Neuronal stem cell (in vitro differentiated cells): ENCODE measurements at regions not wholly inside any gene's neighbourhood (a gene's known extent, or its start where the extent isn't known, plus 50 kb on each side); places are given as distances from the start of the nearest gene placed in this dataset.

Source experiments
- DNase-seq: peaks from one replicate; pipeline ENCODE4 v3.0.0-alpha.2; 2013; ENCODE audit warnings: low spot score
- H2AFZ ChIP-seq: one replicate; pipeline ENCODE4 v1.6.1; 2013; ENCODE audit warnings: mild to moderate bottlenecking, low read length, inconsistent platforms
- H2AK5ac ChIP-seq: 2 replicates; pipeline ENCODE4 v1.6.1; 2013; ENCODE audit warnings: low read depth, mild to moderate bottlenecking, inconsistent platforms, low read length, moderate library complexity, mixed read lengths
- H2BK120ac ChIP-seq: 2 replicates; pipeline ENCODE4 v1.6.1; 2013; ENCODE audit warnings: low read depth, mild to moderate bottlenecking, inconsistent platforms, low read length, moderate library complexity, mixed read lengths
- H2BK12ac ChIP-seq: one replicate; pipeline ENCODE4 v1.6.1; 2013; ENCODE audit warnings: low read length, inconsistent platforms
- H2BK15ac ChIP-seq: 2 replicates; pipeline ENCODE4 v1.6.1; 2013; ENCODE audit warnings: mild to moderate bottlenecking, low read length, inconsistent platforms, mixed read lengths
- H2BK5ac ChIP-seq: one replicate; pipeline ENCODE4 v1.6.1; 2013; ENCODE audit warnings: inconsistent platforms, mild to moderate bottlenecking, low read length, moderate library complexity
- H3K14ac ChIP-seq: one replicate; pipeline ENCODE4 v1.6.1; 2013; ENCODE audit warnings: low read length, inconsistent platforms
- H3K18ac ChIP-seq: 2 replicates; pipeline ENCODE4 v1.6.1; 2013; ENCODE audit warnings: low read length, inconsistent platforms
- H3K23ac ChIP-seq: 2 replicates; pipeline ENCODE4 v1.6.1; 2013; ENCODE audit warnings: low read depth, mild to moderate bottlenecking, mixed read lengths, low read length, inconsistent platforms; ENCODE audit not compliant: poor library complexity
- H3K27ac ChIP-seq: replicated peaks from 3 replicates; pipeline ENCODE4 v1.5.1; 2013; ENCODE audit warnings: low read length, inconsistent platforms
- H3K27me3 ChIP-seq, 3 experiments: 2 replicates each; pipeline ENCODE4 v1.6.1; 2013; ENCODE audit warnings: low read length in 3 of 3, mild to moderate bottlenecking in 2 of 3, inconsistent platforms in 1 of 3, low read depth in 1 of 3, mixed read lengths in 1 of 3, moderate library complexity in 1 of 3; ENCODE audit not compliant: control insufficient read depth in 3 of 3, insufficient read depth in 3 of 3
- H3K36me3 ChIP-seq, 2 donors: replicated peaks in 1 of 2; 2 replicates each; pipeline ENCODE4 v1.6.1; 2013; ENCODE audit warnings: low read length in 2 of 2; ENCODE audit not compliant: control insufficient read depth in 2 of 2, insufficient read depth in 2 of 2
- H3K4ac ChIP-seq: 2 replicates; pipeline ENCODE4 v1.6.1; 2013; ENCODE audit warnings: inconsistent platforms, mild to moderate bottlenecking, low read length, moderate library complexity
- H3K4me1 ChIP-seq, 2 donors: 1 replicate in 1 of 2; 2 replicates in 1 of 2; pipeline ENCODE4 v1.6.1; 2013; ENCODE audit warnings: low read length in 2 of 2, low read depth in 1 of 2; ENCODE audit not compliant: control insufficient read depth in 2 of 2, insufficient read depth in 1 of 2
- H3K4me2 ChIP-seq: one replicate; pipeline ENCODE4 v1.6.1; 2013; ENCODE audit warnings: mild to moderate bottlenecking, low read length, inconsistent platforms; ENCODE audit not compliant: insufficient read depth, poor library complexity, severe bottlenecking
- H3K4me3 ChIP-seq, 2 donors: 2 replicates each; pipeline ENCODE4 v1.5.1; 2013; ENCODE audit warnings: low read length in 2 of 2, mild to moderate bottlenecking in 2 of 2, inconsistent platforms in 1 of 2, moderate library complexity in 1 of 2
- H3K79me1 ChIP-seq: one replicate; pipeline ENCODE4 v1.6.1; 2013; ENCODE audit warnings: low read depth, mild to moderate bottlenecking, inconsistent platforms, low read length, moderate library complexity
- H3K9ac ChIP-seq: one replicate; pipeline ENCODE4 v1.6.1; 2013; ENCODE audit warnings: mild to moderate bottlenecking, low read depth, low read length, inconsistent platforms; ENCODE audit not compliant: poor library complexity
- H3K9me3 ChIP-seq, 2 donors: replicated peaks in 1 of 2; 2 replicates each; pipeline versions ENCODE3 to v1.6.1; 2013; ENCODE audit warnings: low read length in 2 of 2, mild to moderate bottlenecking in 2 of 2, inconsistent platforms in 1 of 2, low read depth in 1 of 2, mixed read lengths in 1 of 2, moderate library complexity in 1 of 2; ENCODE audit not compliant: control insufficient read depth in 2 of 2, insufficient read depth in 1 of 2
- H4K8ac ChIP-seq: one replicate; pipeline ENCODE4 v1.6.1; 2013; ENCODE audit warnings: low read depth, mild to moderate bottlenecking, inconsistent platforms, low read length, moderate library complexity
- H4K91ac ChIP-seq: one replicate; pipeline ENCODE4 v1.6.1; 2013; ENCODE audit warnings: low read length, low read depth, mild to moderate bottlenecking, inconsistent platforms; ENCODE audit not compliant: poor library complexity
- WGBS, 2 donors: extraction: QIAGEN DNeasy Blood & Tissue Kit; methylation state at CpG; one replicate each; pipeline ENCODE4 v1.1.7; 2013; ENCODE audit warnings: missing lambda C conversion rate in 2 of 2, mixed read lengths in 1 of 2; ENCODE audit not compliant: insufficient read length in 2 of 2, insufficient replicate concordance in 1 of 2; ENCODE audit errors: extremely low coverage in 2 of 2; 5-methylcytosine and 5-hydroxymethylcytosine counted together

- no peak for DNase-seq
- no CpG with 5 or more reads among the region's 19 CpGs for WGBS, 2 donors
- no peak overlapping the region for H2AFZ ChIP-seq
These were observed 60.9 kb upstream of the MYEOV start for GRCh38 chr11:69232821-69233743.

GRCh38 chr11:69233744-69234570 is 60.0 kb upstream of the MYEOV start:
- no peak overlapping the region for H3K4me3 ChIP-seq
- H2AFZ ChIP-seq, result no peak overlapping the region
- WGBS, 2 donors, result no CpG with 5 or more reads among the region's 26 CpGs
- H3K9me3 ChIP-seq, result no peaks in the 10 kb centered on the region
- H3K27me3 ChIP-seq, result peaks cover 0 to 3% (median 0%) of the 10 kb centered on the region in 3 experiments
- DNase-seq, result no peak
- no peak overlapping the region for H2BK15ac ChIP-seq
- H3K4me2 ChIP-seq, result no peak overlapping the region
- no peak overlapping the region for H3K4ac ChIP-seq
- no peak overlapping the region for H3K14ac ChIP-seq
- H4K91ac ChIP-seq, result no peak overlapping the region
- H2BK12ac ChIP-seq, result no peak overlapping the region
- H2AK5ac ChIP-seq, result peak overlapping the region; percentile 8
- no peak overlapping the region for H2BK5ac ChIP-seq
- no peaks in the 10 kb centered on the region for H3K79me1 ChIP-seq
- H3K18ac ChIP-seq, result no peak overlapping the region
- no peak overlapping the region for H3K23ac ChIP-seq
- no peak overlapping the region for H4K8ac ChIP-seq
- H3K4me1 ChIP-seq, result no peaks in the 10 kb centered on the region
- no peaks in the 10 kb centered on the region for H3K36me3 ChIP-seq
- H3K9ac ChIP-seq, result no peak overlapping the region
- H3K27ac ChIP-seq, result no peak overlapping the region
- no peak overlapping the region for H2BK120ac ChIP-seq

More at GRCh38 chr11:69232821-69233743, 60.9 kb upstream of the MYEOV start:
- H2AK5ac ChIP-seq, result peak overlapping the region; percentile 76
- H3K9ac ChIP-seq, result no peak overlapping the region
- no peak overlapping the region for H2BK5ac ChIP-seq
- H4K91ac ChIP-seq, result no peak overlapping the region
- peak overlapping the region; percentile 21 for H3K18ac ChIP-seq
- H3K14ac ChIP-seq, result no peak overlapping the region
- H3K27ac ChIP-seq, result no peak overlapping the region
- H4K8ac ChIP-seq, result no peak overlapping the region
- no peak overlapping the region for H3K4me2 ChIP-seq
- H3K4me1 ChIP-seq, result no peaks in the 10 kb centered on the region
- peak overlapping the region; percentile 75 for H2BK15ac ChIP-seq
- no peaks in the 10 kb centered on the region for H3K79me1 ChIP-seq
- no peak overlapping the region for H2BK120ac ChIP-seq
- no peak overlapping the region for H2BK12ac ChIP-seq
- peak overlapping the region; percentile 70 for H3K23ac ChIP-seq
- H3K4ac ChIP-seq, result peak overlapping the region; percentile 24
- H3K4me3 ChIP-seq, result peak overlapping the region in 1 of 2 donors; percentile 9
- peaks cover 0 to 3% (median 0%) of the 10 kb centered on the region in 3 experiments for H3K27me3 ChIP-seq
- H3K9me3 ChIP-seq, result no peaks in the 10 kb centered on the region
- H3K36me3 ChIP-seq, result no peaks in the 10 kb centered on the region

GRCh38 chr11:69234740-69235710 is 58.9 kb upstream of the MYEOV start:
- Histone ChIP-seq H3K18ac (peak overlapping the region; percentile 11), H2AFZ (no peak overlapping the region), H4K8ac (no peak overlapping the region), H3K23ac (no peak overlapping the region), H2BK12ac (no peak overlapping the region), H3K4me2 (no peak overlapping the region), H3K79me1 (no peaks in the 10 kb centered on the region), H2BK5ac (no peak overlapping the region), H2BK15ac (no peak overlapping the region), H2AK5ac (no peak overlapping the region), H2BK120ac (no peak overlapping the region), H3K4me1 (no peaks in the 10 kb centered on the region), H3K27ac (no peak overlapping the region), H3K9me3 (no peaks in the 10 kb centered on the region), H4K91ac (no peak overlapping the region), H3K4ac (no peak overlapping the region), H3K4me3 (no peak overlapping the region), H3K9ac (no peak overlapping the region), H3K14ac (no peak overlapping the region), H3K36me3 (no peaks in the 10 kb centered on the region), H3K27me3 (peaks cover 0 to 3% (median 0%) of the 10 kb centered on the region in 3 experiments)
- WGBS, 2 donors, result no CpG with 5 or more reads among the region's 11 CpGs
- DNase-seq, result no peak
